ENCODE measurements at regions not wholly inside any gene's neighbourhood (a gene's known extent, or its start where the extent isn't known, plus 50 kb on each side); places are given as distances from the start of the nearest gene placed in this dataset.

GRCh38 chr7:118642396-118642795 is 417.9 kb downstream of the ANKRD7 start:
- CTCF ChIA-PET = no interaction called here
- ATAC-seq (ENCODE audit: low read depth) = no peak
- Mint-ChIP-seq H3K36me3 (ENCODE audit: low read depth) (no peaks in the 10 kb centered on the region), H3K4me1 (no peaks in the 10 kb centered on the region), H3K27ac (no peak overlapping the region), H3K27me3 (no peaks in the 10 kb centered on the region), H3K4me3 (no peak overlapping the region), H3K9me3 (no peaks in the 10 kb centered on the region)
- TF ChIP-seq CTCF (IDR thresholded peaks at IDR 0.05) = no peak
- no peak for DNase-seq
- POLR2A ChIA-PET = no interaction called here
- intact Hi-C loops (cut with micrococcal nuclease) = no loop called here

GRCh38 chr7:118644346-118644745 is 419.8 kb downstream of the ANKRD7 start:
- TF ChIP-seq CTCF (IDR thresholded peaks at IDR 0.05) = no peak
- no peaks in the 10 kb centered on the region for H3K27me3 Mint-ChIP-seq
- CTCF ChIA-PET = no interaction called here
- no peak for DNase-seq
- ATAC-seq (ENCODE audit: low read depth) = no peak
- no peak overlapping the region for H3K4me3 Mint-ChIP-seq
- intact Hi-C loops (cut with micrococcal nuclease) = no loop called here
- no peaks in the 10 kb centered on the region for H3K9me3 Mint-ChIP-seq
- H3K27ac Mint-ChIP-seq = no peak overlapping the region
- POLR2A ChIA-PET = no interaction called here
- H3K36me3 Mint-ChIP-seq (ENCODE audit: low read depth) = no peaks in the 10 kb centered on the region
- no peaks in the 10 kb centered on the region for H3K4me1 Mint-ChIP-seq

- no peaks in the 10 kb centered on the region for H3K27me3 Mint-ChIP-seq
- DNase-seq (no peak), ATAC-seq (ENCODE audit: low read depth) (no peak)
- TF ChIP-seq CTCF (IDR thresholded peaks at IDR 0.05) = no peak
- no peak overlapping the region for H3K4me3 Mint-ChIP-seq
- ChIA-PET POLR2A (no interaction called here), CTCF (no interaction called here)
- no peaks in the 10 kb centered on the region for H3K9me3 Mint-ChIP-seq
- H3K4me1 Mint-ChIP-seq = no peaks in the 10 kb centered on the region
- no peaks in the 10 kb centered on the region for H3K36me3 Mint-ChIP-seq (ENCODE audit: low read depth)
- H3K27ac Mint-ChIP-seq = no peak overlapping the region
- intact Hi-C loops (cut with micrococcal nuclease) = no loop called here
Measured at GRCh38 chr7:118648002-118648401, 423.5 kb downstream of the ANKRD7 start.

- Mint-ChIP-seq H3K27me3 (no peaks in the 10 kb centered on the region), H3K4me3 (no peak overlapping the region), H3K4me1 (no peaks in the 10 kb centered on the region), H3K9me3 (peaks cover 3% of the 10 kb centered on the region), H3K36me3 (ENCODE audit: low read depth) (no peaks in the 10 kb centered on the region), H3K27ac (no peak overlapping the region)
- DNase-seq (no peak), ATAC-seq (ENCODE audit: low read depth) (no peak)
- ChIA-PET POLR2A (no interaction called here), CTCF (no interaction called here)
- intact Hi-C loops (cut with micrococcal nuclease) = no loop called here
- no peak for TF ChIP-seq CTCF (IDR thresholded peaks at IDR 0.05)
Measured at GRCh38 chr7:118657391-118658005, 433.0 kb downstream of the ANKRD7 start.

- H3K27me3 Mint-ChIP-seq = no peaks in the 10 kb centered on the region
- intact Hi-C loops (cut with micrococcal nuclease) = no loop called here
- no peaks in the 10 kb centered on the region for H3K36me3 Mint-ChIP-seq (ENCODE audit: low read depth)
- no peaks in the 10 kb centered on the region for H3K9me3 Mint-ChIP-seq
- ChIA-PET POLR2A (no interaction called here), CTCF (no interaction called here)
- H3K27ac Mint-ChIP-seq = no peak overlapping the region
- no peak for DNase-seq
- TF ChIP-seq CTCF (IDR thresholded peaks at IDR 0.05) = no peak
- H3K4me1 Mint-ChIP-seq = no peaks in the 10 kb centered on the region
- H3K4me3 Mint-ChIP-seq = no peak overlapping the region
- no peak for ATAC-seq (ENCODE audit: low read depth)
Measured at GRCh38 chr7:118662266-118662665, 437.8 kb downstream of the ANKRD7 start.
